HepG2 (cell line): ENCODE measurements at regions not wholly inside any gene's neighbourhood (a gene's known extent, or its start where the extent isn't known, plus 50 kb on each side); places are given as distances from the start of the nearest gene placed in this dataset.

ENCODE experiments used
- AFF4 ChIP-seq: sonication (generic); formaldehyde crosslinking; IDR thresholded peaks from 2 replicates; pipeline ENCODE4 v1.4.0; 2020; ENCODE audit warnings: missing genetic modification reagents
- BRF2 ChIP-seq: sonication (generic); formaldehyde crosslinking; IDR thresholded peaks from 2 replicates; pipeline ENCODE4 v1.8.1; 2022; ENCODE audit warnings: mild to moderate bottlenecking, missing genetic modification reagents
- ETS1 ChIP-seq: sonication (generic); formaldehyde crosslinking; IDR thresholded peaks from 2 replicates; pipeline ENCODE4 v1.4.0; 2020; ENCODE audit warnings: missing genetic modification reagents
- FOXM1 ChIP-seq: sonication (generic); formaldehyde crosslinking; IDR thresholded peaks from 2 replicates; pipeline ENCODE4 v1.5.0; 2020; ENCODE audit warnings: missing genetic modification reagents
- LBX2 ChIP-seq: sonication (generic); formaldehyde crosslinking; IDR thresholded peaks from 2 replicates; pipeline ENCODE4 v1.5.0; 2020; ENCODE audit warnings: missing genetic modification reagents, mild to moderate bottlenecking, borderline replicate concordance
- SALL2 ChIP-seq: sonication (generic); formaldehyde crosslinking; IDR thresholded peaks from 2 replicates; pipeline ENCODE4 v1.8.1; 2023; ENCODE audit warnings: mild to moderate bottlenecking, missing genetic modification reagents, inconsistent platforms
- SNRNP70 ChIP-seq: fragments of 200-400 bp; formaldehyde crosslinking; IDR thresholded peaks from 2 replicates; pipeline ENCODE4 v1.6.1; 2017; ENCODE audit warnings: mild to moderate bottlenecking, low read depth, low read length, moderate library complexity
- STAG1 ChIP-seq: sonication (generic); formaldehyde crosslinking; IDR thresholded peaks from 2 replicates; pipeline ENCODE4 v1.4.0; 2020; ENCODE audit warnings: missing genetic modification reagents
- ZBTB37 ChIP-seq: sonication (generic); formaldehyde crosslinking; IDR thresholded peaks from 2 replicates; pipeline ENCODE4 v1.4.0; 2020; ENCODE audit warnings: mild to moderate bottlenecking, missing genetic modification reagents

- TF ChIP-seq STAG1 (CRISPR knock-in tag) (no peak), BRF2 (CRISPR knock-in tag) (no peak), ZBTB37 (CRISPR knock-in tag) (no peak), SNRNP70 (no peak), LBX2 (CRISPR knock-in tag) (no peak), FOXM1 (CRISPR knock-in tag) (no peak), SALL2 (CRISPR knock-in tag) (no peak), AFF4 (CRISPR knock-in tag) (no peak), ETS1 (no peak)
Observed at GRCh38 chr1:244782056-244782455, 53.4 kb upstream of the COX20 start.
